GM12864 (cell line): ENCODE measurements at regions not wholly inside any gene's neighbourhood (a gene's known extent, or its start where the extent isn't known, plus 50 kb on each side); places are given as distances from the start of the nearest gene placed in this dataset.

ENCODE experiments used
- DNase-seq: peaks from one replicate; pipeline ENCODE4 v3.0.0-alpha.2; 2011; ENCODE audit warnings: low read depth
- H3K4me3 ChIP-seq: 2 replicates; pipeline ENCODE4 v1.5.1; 2011; ENCODE audit warnings: mild to moderate bottlenecking, low read depth, low read length, control low read depth
- TF ChIP-seq, protein P1 (sequence below): IDR thresholded peaks from 2 replicates; pipeline ENCODE4 v1.5.1; 2011; ENCODE audit warnings: low read depth, mild to moderate bottlenecking, moderate library complexity, low read length, control low read depth, inconsistent platforms; ENCODE audit errors: missing control alignments

DNA sequence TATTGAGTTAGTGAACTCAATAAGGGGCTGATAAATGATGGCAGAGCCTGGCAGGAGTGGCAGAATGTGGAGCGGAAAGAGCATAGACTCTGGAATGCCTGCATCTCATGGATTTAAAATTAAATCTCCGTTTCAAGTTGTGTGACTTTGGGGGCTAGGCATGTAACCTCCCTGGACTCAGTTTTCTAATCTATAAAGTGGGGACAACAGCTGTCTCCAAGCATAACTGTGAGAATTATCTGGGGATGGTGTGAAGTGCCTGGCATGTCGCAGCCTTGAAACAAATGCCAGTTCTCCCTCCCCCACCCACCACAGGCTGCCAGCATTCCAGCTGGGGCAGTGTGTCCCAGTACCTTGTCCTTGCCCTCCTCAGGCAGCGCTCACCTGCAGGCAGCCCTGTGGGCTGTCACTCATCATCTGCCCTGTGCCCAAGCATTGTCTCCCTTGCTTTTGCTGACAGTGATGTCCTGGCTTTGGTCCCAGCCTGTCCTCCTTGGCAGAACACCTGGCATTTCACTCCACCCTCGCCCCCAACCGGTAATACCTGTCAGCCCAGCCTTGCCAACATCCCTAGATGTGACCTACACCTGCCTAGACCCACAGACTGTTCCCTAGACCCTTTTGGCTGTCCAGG lies 129.6 kb downstream of the MRM1 start:
- TF ChIP-seq, protein P1, sequence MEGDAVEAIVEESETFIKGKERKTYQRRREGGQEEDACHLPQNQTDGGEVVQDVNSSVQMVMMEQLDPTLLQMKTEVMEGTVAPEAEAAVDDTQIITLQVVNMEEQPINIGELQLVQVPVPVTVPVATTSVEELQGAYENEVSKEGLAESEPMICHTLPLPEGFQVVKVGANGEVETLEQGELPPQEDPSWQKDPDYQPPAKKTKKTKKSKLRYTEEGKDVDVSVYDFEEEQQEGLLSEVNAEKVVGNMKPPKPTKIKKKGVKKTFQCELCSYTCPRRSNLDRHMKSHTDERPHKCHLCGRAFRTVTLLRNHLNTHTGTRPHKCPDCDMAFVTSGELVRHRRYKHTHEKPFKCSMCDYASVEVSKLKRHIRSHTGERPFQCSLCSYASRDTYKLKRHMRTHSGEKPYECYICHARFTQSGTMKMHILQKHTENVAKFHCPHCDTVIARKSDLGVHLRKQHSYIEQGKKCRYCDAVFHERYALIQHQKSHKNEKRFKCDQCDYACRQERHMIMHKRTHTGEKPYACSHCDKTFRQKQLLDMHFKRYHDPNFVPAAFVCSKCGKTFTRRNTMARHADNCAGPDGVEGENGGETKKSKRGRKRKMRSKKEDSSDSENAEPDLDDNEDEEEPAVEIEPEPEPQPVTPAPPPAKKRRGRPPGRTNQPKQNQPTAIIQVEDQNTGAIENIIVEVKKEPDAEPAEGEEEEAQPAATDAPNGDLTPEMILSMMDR, result no peak
- no peak for DNase-seq
- H3K4me3 ChIP-seq, result no peak overlapping the region

DNA sequence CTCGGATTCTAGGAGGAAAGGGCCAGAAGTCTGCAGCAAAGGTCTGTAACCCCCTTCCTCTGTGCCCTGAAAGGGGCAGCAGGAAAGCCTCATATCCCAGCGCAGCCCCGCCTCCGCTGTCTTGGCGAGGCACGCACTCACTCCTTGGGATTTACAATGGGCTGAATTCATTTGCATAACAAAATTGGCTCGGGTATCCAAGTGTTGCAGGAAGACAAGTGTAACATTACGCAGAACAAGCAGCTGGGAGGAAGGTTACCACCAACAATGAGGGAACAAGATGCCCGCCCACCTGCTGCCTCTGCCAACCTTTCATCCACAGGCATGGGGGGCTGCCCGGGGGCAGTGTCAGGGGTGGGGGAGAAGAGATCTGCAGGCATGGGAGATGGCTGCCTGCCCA lies 130.4 kb downstream of the MRM1 start:
- no peak for DNase-seq
- TF ChIP-seq, protein P1, result no peak
- no peak overlapping the region for H3K4me3 ChIP-seq

- no peak for DNase-seq
- no peak overlapping the region for H3K4me3 ChIP-seq
- TF ChIP-seq, protein P1, result no peak
Observed at GRCh38 chr17:36732351-36732750, 131.0 kb downstream of the MRM1 start.

DNA sequence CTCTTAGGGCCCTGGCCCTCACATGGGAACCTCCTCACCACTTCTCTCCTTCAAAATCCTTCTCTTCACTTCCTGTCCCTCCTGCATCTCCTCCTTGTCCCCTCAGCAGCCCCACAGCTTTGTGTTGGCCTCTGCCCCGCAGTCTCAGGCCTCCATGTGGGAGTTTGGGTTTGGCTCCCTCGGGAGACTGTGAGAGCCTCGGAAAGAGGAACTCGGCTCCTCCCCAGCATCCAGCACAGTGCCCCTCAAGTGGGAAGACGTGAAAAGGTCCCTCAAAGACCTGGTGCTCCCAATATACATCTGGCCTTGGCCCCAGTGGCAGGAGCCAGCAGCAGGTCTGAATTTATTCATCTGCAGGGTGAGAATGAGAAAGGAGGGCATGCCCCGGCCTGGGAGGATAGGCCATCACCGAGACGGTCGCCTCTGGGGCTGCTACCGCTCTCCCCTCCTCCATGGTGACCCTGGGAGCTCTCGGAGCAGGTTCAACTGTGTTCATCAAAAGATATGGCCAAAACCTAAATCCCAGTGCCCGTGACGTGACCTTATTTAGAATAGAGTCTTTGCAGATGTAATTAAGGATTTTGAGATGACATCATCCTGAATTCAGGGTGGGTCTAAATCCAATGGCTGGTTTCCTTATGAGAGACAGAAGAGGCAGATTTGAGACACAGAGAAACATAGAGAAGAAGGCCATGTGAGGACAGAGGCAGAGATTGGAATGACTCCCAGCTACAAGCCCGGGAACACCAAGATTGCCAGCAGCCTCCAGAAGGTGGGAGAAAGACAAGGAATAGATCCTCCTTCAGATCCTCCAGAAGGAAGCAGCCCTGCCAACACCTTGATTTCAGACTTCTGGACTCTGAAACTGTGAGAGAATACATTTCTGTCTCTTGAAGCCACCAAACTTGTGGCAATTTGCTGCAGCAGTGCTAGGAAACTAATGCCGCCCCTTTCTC lies 135.1 kb downstream of the MRM1 start:
- no peak for DNase-seq
- no peak overlapping the region for H3K4me3 ChIP-seq
- TF ChIP-seq, protein P1, result no peak

DNA sequence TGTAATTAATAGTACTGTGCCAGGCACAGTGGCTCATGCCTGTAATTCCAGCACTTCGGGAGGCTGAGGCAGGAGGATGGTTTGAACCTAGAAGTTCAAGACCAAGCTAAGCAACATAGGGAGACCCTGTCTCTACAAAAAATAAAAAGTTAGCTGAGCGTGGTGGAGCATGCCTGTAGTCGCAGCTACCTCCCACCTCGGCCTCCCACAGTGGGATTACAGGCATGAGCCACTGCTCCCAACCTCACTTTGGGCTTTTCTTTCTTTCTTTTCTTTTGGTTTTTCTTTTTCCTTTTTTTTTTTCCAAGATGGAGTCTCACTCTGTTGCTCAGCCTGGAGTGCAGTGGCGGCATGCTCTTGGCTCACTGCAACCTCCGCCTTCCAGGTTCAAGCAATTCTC lies 137.8 kb downstream of the MRM1 start:
- no peak for DNase-seq
- no peak overlapping the region for H3K4me3 ChIP-seq
- TF ChIP-seq, protein P1, result no peak

- TF ChIP-seq, protein P1, result no peak
- H3K4me3 ChIP-seq, result no peak overlapping the region
- no peak for DNase-seq
Observed at GRCh38 chr17:36740157-36740556, 138.8 kb downstream of the MRM1 start.
